ENCODE measurements at regions not wholly inside any gene's neighbourhood (a gene's known extent, or its start where the extent isn't known, plus 50 kb on each side); places are given as distances from the start of the nearest gene placed in this dataset.
"Not testable (repeated sequence)": the region's sequence is repeated elsewhere in the genome, so short reads cannot be mapped to it uniquely, and the experiment has no call there.

GRCh38 chr2:89850881-89851582, 1159.6 kb downstream of the RPIA start:
- Histone ChIP-seq H3K9me3 (ENCODE audit: control insufficient read depth, low read length) (no peaks in the 10 kb centered on the region), H3K9ac (ENCODE audit: low read length) (no peak overlapping the region), H3K4me3 (ENCODE audit: low read length) (no peak overlapping the region), H3K4me1 (ENCODE audit: control insufficient read depth, insufficient read depth, low read length) (no peaks in the 10 kb centered on the region), H3K36me3 (ENCODE audit: control insufficient read depth, insufficient read depth, low read length, severe bottlenecking) (no peaks in the 10 kb centered on the region), H3K27me3 (replicated peaks; ENCODE audit: control insufficient read depth, insufficient read depth, low read length) (peaks cover 49% of the 10 kb centered on the region)
- no peak for DNase-seq (ENCODE audit: low read depth)

- no peak for DNase-seq (ENCODE audit: low read depth)
- peaks cover 47% of the 10 kb centered on the region for H3K27me3 ChIP-seq (replicated peaks; ENCODE audit: control insufficient read depth, insufficient read depth, low read length)
Observed at GRCh38 chr2:89851583-89851905, 1160.1 kb downstream of the RPIA start.

DNA sequence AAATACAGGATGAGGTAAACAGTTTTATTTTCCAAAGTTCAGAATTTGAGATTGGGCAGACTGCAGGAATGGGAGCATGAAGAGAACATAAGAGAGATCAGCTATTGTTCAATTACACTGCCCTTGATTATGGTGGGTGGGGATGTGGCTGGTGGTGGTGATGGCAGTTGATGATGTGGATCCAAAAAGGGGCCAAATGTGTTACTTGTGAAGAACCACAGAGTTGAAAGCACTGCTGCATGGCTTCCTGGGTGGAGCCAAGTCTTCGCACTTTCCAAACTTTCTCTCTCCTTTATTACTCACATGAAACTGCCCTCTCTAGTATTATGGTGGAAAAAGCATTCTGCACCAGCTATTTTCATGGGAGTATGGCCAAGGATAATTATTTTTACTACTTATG, 1162.0 kb downstream of the RPIA start:
- not testable (repeated sequence) for DNase-seq (ENCODE audit: low read depth); H3K4me1 ChIP-seq (ENCODE audit: control insufficient read depth, insufficient read depth, low read length); H3K9ac ChIP-seq (ENCODE audit: low read length); H3K4me3 ChIP-seq (ENCODE audit: low read length); H3K9me3 ChIP-seq (ENCODE audit: control insufficient read depth, low read length); H3K36me3 ChIP-seq (ENCODE audit: control insufficient read depth, insufficient read depth, low read length, severe bottlenecking)
- H3K27me3 ChIP-seq (replicated peaks; ENCODE audit: control insufficient read depth, insufficient read depth, low read length) = peaks cover 33% of the 10 kb centered on the region

More at GRCh38 chr2:89851583-89851905, 1160.1 kb downstream of the RPIA start:
- H3K9ac ChIP-seq (ENCODE audit: low read length) = no peak overlapping the region
- H3K9me3 ChIP-seq (ENCODE audit: control insufficient read depth, low read length) = no peaks in the 10 kb centered on the region
- no peak overlapping the region for H3K4me3 ChIP-seq (ENCODE audit: low read length)
- no peaks in the 10 kb centered on the region for H3K36me3 ChIP-seq (ENCODE audit: control insufficient read depth, insufficient read depth, low read length, severe bottlenecking)
- H3K4me1 ChIP-seq (ENCODE audit: control insufficient read depth, insufficient read depth, low read length) = no peaks in the 10 kb centered on the region

DNA sequence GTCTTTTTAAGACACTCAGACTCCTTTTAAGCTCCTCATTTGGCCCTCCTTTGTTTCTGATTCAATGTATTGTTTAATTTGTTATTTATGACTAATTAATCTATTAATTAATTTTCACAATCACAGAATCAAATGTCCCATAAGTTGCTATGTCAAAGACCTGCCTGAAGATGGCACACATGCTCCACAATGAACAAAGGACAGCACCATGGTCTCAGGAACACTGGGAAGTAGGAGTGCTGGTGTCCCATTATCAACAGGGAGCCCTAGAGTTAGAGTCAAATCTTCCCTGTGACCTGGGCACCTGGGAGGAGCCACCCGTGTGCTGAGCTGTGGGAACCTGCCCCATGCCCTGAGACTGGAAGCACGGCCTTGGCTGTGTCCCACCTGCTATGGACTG, 1164.3 kb downstream of the RPIA start:
- DNase-seq (ENCODE audit: low read depth) = not testable (repeated sequence)

GRCh38 chr2:89856305-89856704, 1164.8 kb downstream of the RPIA start:
- H3K27me3 ChIP-seq (replicated peaks; ENCODE audit: control insufficient read depth, insufficient read depth, low read length); H3K4me1 ChIP-seq (ENCODE audit: control insufficient read depth, insufficient read depth, low read length); H3K4me3 ChIP-seq (ENCODE audit: low read length); H3K9me3 ChIP-seq (ENCODE audit: control insufficient read depth, low read length); H3K9ac ChIP-seq (ENCODE audit: low read length); DNase-seq (ENCODE audit: low read depth); H3K36me3 ChIP-seq (ENCODE audit: control insufficient read depth, insufficient read depth, low read length, severe bottlenecking): not testable (repeated sequence)

More for the DNA sequence above, 1164.3 kb downstream of the RPIA start:
- not testable (repeated sequence) for H3K27me3 ChIP-seq (replicated peaks; ENCODE audit: control insufficient read depth, insufficient read depth, low read length); H3K4me1 ChIP-seq (ENCODE audit: control insufficient read depth, insufficient read depth, low read length); H3K9ac ChIP-seq (ENCODE audit: low read length); H3K4me3 ChIP-seq (ENCODE audit: low read length); H3K9me3 ChIP-seq (ENCODE audit: control insufficient read depth, low read length); H3K36me3 ChIP-seq (ENCODE audit: control insufficient read depth, insufficient read depth, low read length, severe bottlenecking)

GRCh38 chr2:89862164-89862563, 1170.7 kb downstream of the RPIA start:
- H3K4me3 ChIP-seq (ENCODE audit: low read length); H3K36me3 ChIP-seq (ENCODE audit: control insufficient read depth, insufficient read depth, low read length, severe bottlenecking); H3K9me3 ChIP-seq (ENCODE audit: control insufficient read depth, low read length); H3K27me3 ChIP-seq (replicated peaks; ENCODE audit: control insufficient read depth, insufficient read depth, low read length); H3K4me1 ChIP-seq (ENCODE audit: control insufficient read depth, insufficient read depth, low read length); H3K9ac ChIP-seq (ENCODE audit: low read length); DNase-seq (ENCODE audit: low read depth): not testable (repeated sequence)

DNA sequence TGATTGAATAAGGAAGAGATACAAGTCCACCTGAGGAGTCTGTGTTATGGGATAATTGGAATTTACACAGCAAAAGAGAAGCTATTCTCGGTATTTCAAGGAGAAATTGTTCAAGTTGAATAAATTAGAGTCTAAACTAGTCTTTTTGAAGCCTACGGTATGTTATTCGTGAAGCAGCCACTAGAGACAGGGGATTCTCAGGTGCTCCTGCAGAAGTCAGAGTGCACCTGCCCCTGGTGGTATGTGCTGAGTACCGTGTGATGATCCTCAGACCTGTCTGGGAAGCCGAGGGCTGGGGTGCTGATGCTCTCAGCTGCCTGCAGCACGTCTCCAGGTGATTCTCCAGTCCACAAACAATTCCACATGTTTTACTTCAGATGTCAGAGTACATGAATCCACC, 1171.7 kb downstream of the RPIA start:
- H3K9ac ChIP-seq (ENCODE audit: low read length); DNase-seq (ENCODE audit: low read depth); H3K9me3 ChIP-seq (ENCODE audit: control insufficient read depth, low read length); H3K4me3 ChIP-seq (ENCODE audit: low read length); H3K4me1 ChIP-seq (ENCODE audit: control insufficient read depth, insufficient read depth, low read length); H3K36me3 ChIP-seq (ENCODE audit: control insufficient read depth, insufficient read depth, low read length, severe bottlenecking); H3K27me3 ChIP-seq (replicated peaks; ENCODE audit: control insufficient read depth, insufficient read depth, low read length): not testable (repeated sequence)

DNA sequence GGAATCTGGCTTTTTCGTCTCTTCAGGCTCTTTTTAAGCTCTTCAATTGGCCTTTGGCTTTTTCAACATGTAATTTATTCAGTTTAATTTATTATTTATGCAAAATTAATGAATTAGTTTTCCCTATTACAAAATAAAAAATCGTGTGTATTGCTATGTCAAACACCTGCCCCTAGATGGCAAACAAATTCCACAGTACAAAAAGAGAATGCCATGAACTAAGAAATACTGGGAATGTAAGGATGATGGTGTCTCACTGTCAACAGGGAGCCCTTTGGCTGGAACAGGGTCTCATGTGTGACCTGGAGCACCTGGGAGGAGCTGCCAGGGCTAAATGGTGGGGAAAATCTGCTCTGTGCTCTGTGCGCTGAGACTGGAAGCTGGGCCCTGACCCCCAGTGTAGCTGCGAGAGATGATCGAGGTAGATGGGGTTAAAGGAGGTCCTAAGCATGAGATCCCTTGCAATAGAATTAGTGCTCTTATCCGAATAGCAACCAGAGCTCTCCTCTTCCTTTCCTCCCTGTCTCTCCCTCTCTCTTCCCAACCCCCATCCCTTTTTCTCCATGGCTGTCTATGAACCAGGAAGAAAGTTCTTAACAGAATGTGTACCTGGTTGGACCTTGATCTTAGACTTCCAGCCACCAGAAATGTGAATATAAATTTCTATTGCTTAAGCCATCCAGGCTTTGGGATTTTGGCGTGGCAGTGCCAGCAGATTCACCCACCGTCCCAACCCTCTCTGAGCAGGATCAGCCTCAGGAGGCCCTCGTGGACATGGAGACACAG, 1183.5 kb downstream of the RPIA start:
- not testable (repeated sequence) for H3K27me3 ChIP-seq (replicated peaks; ENCODE audit: control insufficient read depth, insufficient read depth, low read length); H3K36me3 ChIP-seq (ENCODE audit: control insufficient read depth, insufficient read depth, low read length, severe bottlenecking); H3K9ac ChIP-seq (ENCODE audit: low read length); H3K9me3 ChIP-seq (ENCODE audit: control insufficient read depth, low read length); H3K4me3 ChIP-seq (ENCODE audit: low read length); H3K4me1 ChIP-seq (ENCODE audit: control insufficient read depth, insufficient read depth, low read length); DNase-seq (ENCODE audit: low read depth)

- not testable (repeated sequence) for H3K9ac ChIP-seq (ENCODE audit: low read length); H3K27me3 ChIP-seq (replicated peaks; ENCODE audit: control insufficient read depth, insufficient read depth, low read length); H3K4me1 ChIP-seq (ENCODE audit: control insufficient read depth, insufficient read depth, low read length); H3K4me3 ChIP-seq (ENCODE audit: low read length); H3K9me3 ChIP-seq (ENCODE audit: control insufficient read depth, low read length); H3K36me3 ChIP-seq (ENCODE audit: control insufficient read depth, insufficient read depth, low read length, severe bottlenecking); DNase-seq (ENCODE audit: low read depth)
Observed at GRCh38 chr2:89876445-89876844, 1185.0 kb downstream of the RPIA start.

DNA sequence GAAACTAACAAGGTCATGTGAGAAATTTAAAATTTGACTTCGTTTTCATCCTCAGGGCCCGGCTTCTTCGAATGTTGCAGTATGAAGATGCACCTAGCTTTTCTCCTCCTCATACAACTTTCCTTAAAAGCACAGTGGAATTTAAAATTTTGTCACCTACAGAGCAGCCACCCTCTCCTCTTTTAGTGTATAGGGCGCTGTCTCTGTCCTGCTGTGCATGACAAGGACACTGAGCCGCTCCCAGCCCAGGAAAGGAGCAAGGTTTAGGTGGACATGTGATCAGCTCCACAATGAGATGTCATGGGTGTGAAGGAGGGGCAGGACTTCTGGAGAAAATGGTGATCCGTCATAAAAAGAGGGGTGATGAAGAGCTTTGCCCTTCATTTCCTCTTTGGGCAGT, 1185.4 kb downstream of the RPIA start:
- H3K9me3 ChIP-seq (ENCODE audit: control insufficient read depth, low read length); H3K4me1 ChIP-seq (ENCODE audit: control insufficient read depth, insufficient read depth, low read length); DNase-seq (ENCODE audit: low read depth); H3K36me3 ChIP-seq (ENCODE audit: control insufficient read depth, insufficient read depth, low read length, severe bottlenecking); H3K27me3 ChIP-seq (replicated peaks; ENCODE audit: control insufficient read depth, insufficient read depth, low read length); H3K4me3 ChIP-seq (ENCODE audit: low read length); H3K9ac ChIP-seq (ENCODE audit: low read length): not testable (repeated sequence)

DNA sequence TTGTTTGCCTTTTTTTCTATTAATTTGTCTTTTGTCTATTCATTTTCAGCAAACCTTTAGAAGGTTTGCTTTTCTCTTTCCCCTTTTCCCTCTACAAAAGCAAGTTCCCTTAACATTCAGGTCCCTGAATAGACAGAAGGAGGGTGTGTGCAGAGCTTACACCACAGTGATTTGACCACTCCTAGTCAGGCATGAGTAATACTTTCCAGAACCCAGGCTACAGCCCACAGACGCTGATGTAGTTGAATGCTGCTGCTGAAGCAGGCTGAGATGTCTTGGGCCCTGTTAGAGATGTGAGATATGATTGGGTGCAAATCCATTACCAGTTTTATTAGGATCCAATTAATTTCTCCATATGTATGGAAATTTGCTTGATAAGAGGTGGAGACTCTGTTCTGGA, 1191.4 kb downstream of the RPIA start:
- H3K9me3 ChIP-seq (ENCODE audit: control insufficient read depth, low read length); H3K27me3 ChIP-seq (replicated peaks; ENCODE audit: control insufficient read depth, insufficient read depth, low read length); H3K9ac ChIP-seq (ENCODE audit: low read length); H3K36me3 ChIP-seq (ENCODE audit: control insufficient read depth, insufficient read depth, low read length, severe bottlenecking); DNase-seq (ENCODE audit: low read depth); H3K4me3 ChIP-seq (ENCODE audit: low read length); H3K4me1 ChIP-seq (ENCODE audit: control insufficient read depth, insufficient read depth, low read length): not testable (repeated sequence)

- H3K27me3 ChIP-seq (replicated peaks; ENCODE audit: control insufficient read depth, insufficient read depth, low read length); H3K36me3 ChIP-seq (ENCODE audit: control insufficient read depth, insufficient read depth, low read length, severe bottlenecking); H3K9ac ChIP-seq (ENCODE audit: low read length); DNase-seq (ENCODE audit: low read depth); H3K4me1 ChIP-seq (ENCODE audit: control insufficient read depth, insufficient read depth, low read length); H3K4me3 ChIP-seq (ENCODE audit: low read length); H3K9me3 ChIP-seq (ENCODE audit: control insufficient read depth, low read length): not testable (repeated sequence)
Observed at GRCh38 chr2:89883624-89884023, 1192.2 kb downstream of the RPIA start.

Measured in adipocyte (in vitro differentiated cells).